CD4-positive, alpha-beta T cell (primary cell): ENCODE measurements at regions not wholly inside any gene's neighbourhood (a gene's known extent, or its start where the extent isn't known, plus 50 kb on each side); places are given as distances from the start of the nearest gene placed in this dataset.
"Not testable (repeated sequence)": the region's sequence is repeated elsewhere in the genome, so short reads cannot be mapped to it uniquely, and the experiment has no call there.

ENCODE experiments used
- ATAC-seq: fragments of 200-7000 bp; cut with Tn5 transposase; one replicate; pipeline ENCODE4 v1.10.0; 2022; ENCODE audit warnings: mild to moderate bottlenecking; ENCODE audit not compliant: poor library complexity
- CTCF ChIA-PET: fragments of 350-600 bp; sonication (Branson Sonifier 250); formaldehyde crosslinking; loops from one replicate; lab custom pipeline; 2021; ENCODE audit warnings: antibody characterized with exemption, inconsistent platforms; lab: Charles Lee
- POLR2A ChIA-PET: fragments of 350-600 bp; sonication (Branson Sonifier 250); formaldehyde crosslinking; loops from one replicate; lab custom pipeline; 2021; ENCODE audit warnings: antibody characterized with exemption, inconsistent platforms; lab: Charles Lee
- DNase-seq, 14 experiments: peaks; one replicate each; pipeline ENCODE4 v3.0.0-alpha.2; 2013 to 2020; ENCODE audit warnings: mixed read lengths in 2 of 14
- H3K27ac ChIP-seq, 2 donors: one replicate each; pipeline versions ENCODE4 v1.5.1 to v1.7.0; 2013; ENCODE audit warnings: low read length in 2 of 2, low read depth in 1 of 2, mild to moderate bottlenecking in 1 of 2
- H3K27me3 ChIP-seq, 2 experiments: 1 replicate in 1 of 2; 2 replicates in 1 of 2; pipeline versions ENCODE4 v1.6.1 to v1.7.0; 2013; ENCODE audit warnings: low read length in 2 of 2, control low read depth in 1 of 2, mild to moderate bottlenecking in 1 of 2, moderate library complexity in 1 of 2; ENCODE audit not compliant: insufficient read depth in 2 of 2, control insufficient read depth in 1 of 2
- H3K36me3 ChIP-seq: one replicate; pipeline ENCODE4 v1.6.1; 2013; ENCODE audit warnings: low read length, control low read depth; ENCODE audit not compliant: insufficient read depth
- H3K4me1 ChIP-seq: one replicate; pipeline ENCODE4 v1.6.1; 2013; ENCODE audit warnings: low read length, control low read depth; ENCODE audit not compliant: insufficient read depth
- H3K4me3 ChIP-seq: one replicate; pipeline ENCODE4 v1.5.1; 2013; ENCODE audit warnings: mild to moderate bottlenecking, low read length, moderate library complexity
- H3K9me3 ChIP-seq, 2 experiments: 1 replicate in 1 of 2; 2 replicates in 1 of 2; pipeline versions ENCODE4 v1.6.1 to v1.7.0; 2013; ENCODE audit warnings: low read length in 2 of 2, mild to moderate bottlenecking in 2 of 2, control low read depth in 1 of 2, moderate library complexity in 1 of 2; ENCODE audit not compliant: control insufficient read depth in 1 of 2, insufficient read depth in 1 of 2
- H3K27ac Mint-ChIP-seq: one replicate; pipeline ENCODE4 v1.8.0; 2020; ENCODE audit warnings: mixed read lengths
- H3K27me3 Mint-ChIP-seq: one replicate; pipeline ENCODE4 v1.8.0; 2021; ENCODE audit warnings: mixed read lengths
- H3K36me3 Mint-ChIP-seq: one replicate; pipeline ENCODE4 v1.8.0; 2021; ENCODE audit warnings: low read depth, mixed read lengths
- H3K4me1 Mint-ChIP-seq: one replicate; pipeline ENCODE4 v1.8.0; 2021; ENCODE audit warnings: low read depth, mixed read lengths
- H3K4me3 Mint-ChIP-seq: one replicate; pipeline ENCODE4 v1.8.0; 2020; ENCODE audit warnings: mild to moderate bottlenecking, mixed read lengths
- H3K9me3 Mint-ChIP-seq: one replicate; pipeline ENCODE4 v1.8.0; 2020; ENCODE audit warnings: mixed read lengths
- intact Hi-C, 2 experiments: fragments of 100-400 bp; cut with DNase I in 1 of 2; cut with micrococcal nuclease in 1 of 2; formaldehyde crosslinking; loops; one replicate each; pipeline versions ENCODE4 v1.15.1 to v1.9.0; 2023 to 2025; cut with DNase I, micrococcal nuclease
- TF ChIP-seq, protein P1 (sequence below): fragments of 200-600 bp; IDR thresholded peaks from one replicate; pipeline ENCODE4 v1.8.0; 2022; ENCODE audit warnings: antibody characterized with exemption, mild to moderate bottlenecking

- H3K36me3 ChIP-seq, result no peaks in the 10 kb centered on the region
- no peak for DNase-seq
- ChIA-PET POLR2A (no interaction called here), CTCF (no interaction called here)
- Mint-ChIP-seq H3K9me3 (peaks cover 6% of the 10 kb centered on the region), H3K4me1 (peaks cover 21% of the 10 kb centered on the region), H3K27ac (no peak overlapping the region), H3K27me3 (no peaks in the 10 kb centered on the region), H3K4me3 (no peak overlapping the region), H3K36me3 (no peaks in the 10 kb centered on the region)
- no peaks in the 10 kb centered on the region for H3K4me1 ChIP-seq
- no peak for ATAC-seq
- H3K9me3 ChIP-seq, result no peaks in the 10 kb centered on the region
- TF ChIP-seq, protein P1, sequence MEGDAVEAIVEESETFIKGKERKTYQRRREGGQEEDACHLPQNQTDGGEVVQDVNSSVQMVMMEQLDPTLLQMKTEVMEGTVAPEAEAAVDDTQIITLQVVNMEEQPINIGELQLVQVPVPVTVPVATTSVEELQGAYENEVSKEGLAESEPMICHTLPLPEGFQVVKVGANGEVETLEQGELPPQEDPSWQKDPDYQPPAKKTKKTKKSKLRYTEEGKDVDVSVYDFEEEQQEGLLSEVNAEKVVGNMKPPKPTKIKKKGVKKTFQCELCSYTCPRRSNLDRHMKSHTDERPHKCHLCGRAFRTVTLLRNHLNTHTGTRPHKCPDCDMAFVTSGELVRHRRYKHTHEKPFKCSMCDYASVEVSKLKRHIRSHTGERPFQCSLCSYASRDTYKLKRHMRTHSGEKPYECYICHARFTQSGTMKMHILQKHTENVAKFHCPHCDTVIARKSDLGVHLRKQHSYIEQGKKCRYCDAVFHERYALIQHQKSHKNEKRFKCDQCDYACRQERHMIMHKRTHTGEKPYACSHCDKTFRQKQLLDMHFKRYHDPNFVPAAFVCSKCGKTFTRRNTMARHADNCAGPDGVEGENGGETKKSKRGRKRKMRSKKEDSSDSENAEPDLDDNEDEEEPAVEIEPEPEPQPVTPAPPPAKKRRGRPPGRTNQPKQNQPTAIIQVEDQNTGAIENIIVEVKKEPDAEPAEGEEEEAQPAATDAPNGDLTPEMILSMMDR, result no peak
- no peaks in the 10 kb centered on the region for H3K27me3 ChIP-seq
- H3K27ac ChIP-seq, result no peak overlapping the region
- H3K4me3 ChIP-seq, result no peak overlapping the region
- intact Hi-C loops, result no loop called here
Measured at GRCh38 chr5:87198010-87198409, 69.7 kb upstream of the RASA1 start.

GRCh38 chr5:87199246-87199645 lies 68.4 kb upstream of the RASA1 start:
- H3K36me3 Mint-ChIP-seq, H3K27me3 ChIP-seq, H3K27me3 Mint-ChIP-seq, intact Hi-C loops, H3K9me3 ChIP-seq, H3K4me1 ChIP-seq, CTCF ChIA-PET, H3K27ac Mint-ChIP-seq, H3K36me3 ChIP-seq, H3K4me3 ChIP-seq, H3K27ac ChIP-seq, POLR2A ChIA-PET, DNase-seq, H3K4me3 Mint-ChIP-seq, ATAC-seq, H3K9me3 Mint-ChIP-seq: not testable (repeated sequence)
- peaks cover 15% of the 10 kb centered on the region for H3K4me1 Mint-ChIP-seq

DNA sequence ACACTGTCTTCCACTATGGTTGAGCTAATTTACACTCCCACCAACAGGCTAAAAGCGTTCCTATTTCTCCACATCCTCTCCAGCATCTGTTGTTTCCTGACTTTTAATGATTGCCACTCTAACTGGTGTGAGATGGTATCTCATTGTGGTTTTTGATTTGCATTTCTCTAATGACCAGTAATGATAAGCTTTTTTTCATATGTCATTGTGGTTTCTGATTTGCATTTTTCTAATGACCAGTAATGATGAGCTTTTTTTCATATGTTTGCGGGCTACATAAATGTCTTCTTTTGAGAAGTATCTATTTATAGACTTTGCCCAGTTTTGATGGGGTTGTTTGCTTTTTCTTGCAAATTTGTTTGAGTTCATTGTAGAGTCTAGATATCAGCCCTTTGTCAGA lies 68.0 kb upstream of the RASA1 start:
- POLR2A ChIA-PET, CTCF ChIA-PET: not testable (repeated sequence)

GRCh38 chr5:87210076-87210475 lies 57.6 kb upstream of the RASA1 start:
- Histone ChIP-seq H3K27ac (no peak overlapping the region), H3K4me1 (no peaks in the 10 kb centered on the region), H3K27me3 (no peaks in the 10 kb centered on the region), H3K9me3 (no peaks in the 10 kb centered on the region), H3K36me3 (no peaks in the 10 kb centered on the region), H3K4me3 (no peak overlapping the region)
- Mint-ChIP-seq H3K36me3 (no peaks in the 10 kb centered on the region), H3K9me3 (peaks cover 8% of the 10 kb centered on the region), H3K27me3 (no peaks in the 10 kb centered on the region), H3K4me1 (peaks cover 16% of the 10 kb centered on the region), H3K27ac (no peak overlapping the region), H3K4me3 (no peak overlapping the region)
- ATAC-seq, result no peak
- POLR2A ChIA-PET, result no interaction called here
- DNase-seq, result no peak
- intact Hi-C loops, result no loop called here
- CTCF ChIA-PET, result no interaction called here
- TF ChIP-seq, protein P1, result no peak

More for the DNA sequence above, 68.0 kb upstream of the RASA1 start:
- H3K27me3 ChIP-seq, H3K36me3 Mint-ChIP-seq, H3K36me3 ChIP-seq, H3K27ac ChIP-seq, H3K4me3 ChIP-seq, H3K9me3 Mint-ChIP-seq, ATAC-seq, H3K4me3 Mint-ChIP-seq, H3K27me3 Mint-ChIP-seq, H3K27ac Mint-ChIP-seq, H3K9me3 ChIP-seq, DNase-seq, H3K4me1 ChIP-seq, intact Hi-C loops: not testable (repeated sequence)
- peaks cover 11% of the 10 kb centered on the region for H3K4me1 Mint-ChIP-seq
